HL-60 (cell line): ENCODE measurements at regions not wholly inside any gene's neighbourhood (a gene's known extent, or its start where the extent isn't known, plus 50 kb on each side); places are given as distances from the start of the nearest gene placed in this dataset.
"Not testable (repeated sequence)": the region's sequence is repeated elsewhere in the genome, so short reads cannot be mapped to it uniquely, and the experiment has no call there.

Experiments used
- DNase-seq, 2 experiments: peaks; one replicate each; pipeline ENCODE4 v3.0.0-alpha.2; 2010 to 2020; ENCODE audit warnings: low read depth in 1 of 2, low spot score in 1 of 2
- H3K27ac ChIP-seq: fragments of 250-450 bp; sonication (Bioruptor Pico); replicated peaks from 2 replicates; pipeline ENCODE4 v1.5.1; 2020; ENCODE audit warnings: mild to moderate bottlenecking, moderate library complexity
- H3K27me3 ChIP-seq: fragments of 250-450 bp; sonication (Bioruptor Pico); 2 replicates; pipeline ENCODE4 v1.5.1; 2021; ENCODE audit warnings: mild to moderate bottlenecking, moderate library complexity; ENCODE audit not compliant: insufficient read depth, poor library complexity, severe bottlenecking
- H3K4me3 ChIP-seq: replicated peaks from 2 replicates; pipeline ENCODE4 v1.5.1; 2011; ENCODE audit warnings: mild to moderate bottlenecking, control low read depth, low read length; ENCODE audit not compliant: insufficient read depth
- CTCF ChIP-seq: IDR thresholded peaks from one replicate; pipeline ENCODE4 v1.5.1; 2011; ENCODE audit warnings: low read length, control low read depth, inconsistent platforms; ENCODE audit not compliant: insufficient read depth
- GABPA ChIP-seq: IDR thresholded peaks from 2 replicates; pipeline ENCODE4 v1.6.1; 2012; ENCODE audit warnings: low read depth
- POLR2AphosphoS5 ChIP-seq: IDR thresholded peaks from 2 replicates; pipeline ENCODE4 v1.6.1; 2012; ENCODE audit warnings: low read depth
- SPI1 ChIP-seq: IDR thresholded peaks from 2 replicates; pipeline ENCODE4 v1.6.1; 2012; ENCODE audit warnings: low read depth, mild to moderate bottlenecking, borderline replicate concordance
- TF ChIP-seq, protein P1 (sequence below): IDR thresholded peaks from 2 replicates; pipeline ENCODE4 v1.6.1; 2012; ENCODE audit warnings: low read depth; ENCODE audit not compliant: insufficient replicate concordance

GRCh38 chr17:73910821-73911515 is 266.7 kb upstream of the SDK2 start:
- no peak for DNase-seq
- Histone ChIP-seq H3K4me3 (no peak overlapping the region), H3K27me3 (no peaks in the 10 kb centered on the region), H3K27ac (no peak overlapping the region)
- no peak for TF ChIP-seq GABPA

DNA sequence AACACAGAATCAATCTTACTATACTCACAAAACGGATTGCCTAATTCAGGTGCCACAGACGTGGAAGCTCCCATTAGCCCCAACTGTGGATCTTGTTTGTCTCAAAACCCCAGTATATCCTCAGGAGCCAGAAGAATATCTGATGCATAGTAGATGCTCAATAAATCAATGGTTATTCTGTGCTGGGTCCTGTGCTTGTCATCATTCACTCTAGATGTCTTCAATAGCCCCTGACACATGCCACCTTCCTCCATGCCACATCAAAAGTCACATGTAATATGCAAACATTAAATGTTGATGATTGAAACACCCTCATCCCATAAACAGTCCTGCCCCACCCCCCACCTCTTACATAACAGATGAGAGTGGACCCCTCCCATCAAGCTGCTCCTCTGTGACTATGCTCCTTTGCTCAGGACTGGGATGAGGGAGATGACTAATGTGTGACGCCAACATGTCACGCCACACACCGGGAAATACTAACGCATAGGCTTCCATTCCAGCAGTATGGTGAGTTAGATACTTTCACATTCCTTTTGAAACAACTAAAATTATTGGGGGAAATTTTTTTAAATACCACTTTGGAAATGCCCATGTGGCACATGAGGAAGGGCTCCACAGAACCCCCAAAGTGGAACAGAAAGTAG is 267.6 kb upstream of the SDK2 start:
- no peak for DNase-seq
- H3K4me3 ChIP-seq, result no peak overlapping the region
- TF ChIP-seq GABPA, result no peak
- no peak for TF ChIP-seq CTCF
- H3K27me3 ChIP-seq, result no peaks in the 10 kb centered on the region
- H3K27ac ChIP-seq, result no peak overlapping the region

DNA sequence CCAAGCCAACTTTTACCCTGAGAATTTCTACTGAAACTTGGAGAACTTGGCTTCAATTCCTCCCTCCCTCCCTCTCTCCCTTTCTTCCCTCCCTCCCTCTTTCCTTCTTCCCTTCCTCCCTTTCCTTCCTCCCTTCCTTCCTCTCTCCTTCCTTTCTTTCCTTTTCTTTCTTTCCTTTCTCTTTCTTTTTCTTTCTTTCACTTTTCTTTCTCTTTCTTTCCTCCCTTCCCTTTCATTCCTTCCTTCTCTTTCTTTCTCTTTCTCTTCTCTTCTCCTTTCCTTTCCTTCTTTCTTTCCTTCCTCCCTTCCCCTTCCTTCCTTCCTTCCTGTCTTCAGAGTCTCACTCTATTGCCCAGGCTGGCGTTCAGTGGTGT is 268.1 kb upstream of the SDK2 start:
- Histone ChIP-seq H3K27me3 (no peaks in the 10 kb centered on the region), H3K27ac (no peak overlapping the region), H3K4me3 (no peak overlapping the region)
- TF ChIP-seq, protein P1, sequence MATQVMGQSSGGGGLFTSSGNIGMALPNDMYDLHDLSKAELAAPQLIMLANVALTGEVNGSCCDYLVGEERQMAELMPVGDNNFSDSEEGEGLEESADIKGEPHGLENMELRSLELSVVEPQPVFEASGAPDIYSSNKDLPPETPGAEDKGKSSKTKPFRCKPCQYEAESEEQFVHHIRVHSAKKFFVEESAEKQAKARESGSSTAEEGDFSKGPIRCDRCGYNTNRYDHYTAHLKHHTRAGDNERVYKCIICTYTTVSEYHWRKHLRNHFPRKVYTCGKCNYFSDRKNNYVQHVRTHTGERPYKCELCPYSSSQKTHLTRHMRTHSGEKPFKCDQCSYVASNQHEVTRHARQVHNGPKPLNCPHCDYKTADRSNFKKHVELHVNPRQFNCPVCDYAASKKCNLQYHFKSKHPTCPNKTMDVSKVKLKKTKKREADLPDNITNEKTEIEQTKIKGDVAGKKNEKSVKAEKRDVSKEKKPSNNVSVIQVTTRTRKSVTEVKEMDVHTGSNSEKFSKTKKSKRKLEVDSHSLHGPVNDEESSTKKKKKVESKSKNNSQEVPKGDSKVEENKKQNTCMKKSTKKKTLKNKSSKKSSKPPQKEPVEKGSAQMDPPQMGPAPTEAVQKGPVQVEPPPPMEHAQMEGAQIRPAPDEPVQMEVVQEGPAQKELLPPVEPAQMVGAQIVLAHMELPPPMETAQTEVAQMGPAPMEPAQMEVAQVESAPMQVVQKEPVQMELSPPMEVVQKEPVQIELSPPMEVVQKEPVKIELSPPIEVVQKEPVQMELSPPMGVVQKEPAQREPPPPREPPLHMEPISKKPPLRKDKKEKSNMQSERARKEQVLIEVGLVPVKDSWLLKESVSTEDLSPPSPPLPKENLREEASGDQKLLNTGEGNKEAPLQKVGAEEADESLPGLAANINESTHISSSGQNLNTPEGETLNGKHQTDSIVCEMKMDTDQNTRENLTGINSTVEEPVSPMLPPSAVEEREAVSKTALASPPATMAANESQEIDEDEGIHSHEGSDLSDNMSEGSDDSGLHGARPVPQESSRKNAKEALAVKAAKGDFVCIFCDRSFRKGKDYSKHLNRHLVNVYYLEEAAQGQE, result no peak
- no peak for TF ChIP-seq POLR2AphosphoS5
- no peak for TF ChIP-seq GABPA
- TF ChIP-seq CTCF, result no peak
- TF ChIP-seq SPI1, result no peak
- DNase-seq, result no peak

GRCh38 chr17:73914536-73915274 is 270.5 kb upstream of the SDK2 start:
- Histone ChIP-seq H3K27me3 (no peaks in the 10 kb centered on the region), H3K27ac (no peak overlapping the region), H3K4me3 (no peak overlapping the region)
- TF ChIP-seq POLR2AphosphoS5, result no peak
- TF ChIP-seq, protein P1, result no peak
- TF ChIP-seq GABPA, result no peak
- TF ChIP-seq SPI1, result no peak
- TF ChIP-seq CTCF, result no peak
- no peak for DNase-seq

DNA sequence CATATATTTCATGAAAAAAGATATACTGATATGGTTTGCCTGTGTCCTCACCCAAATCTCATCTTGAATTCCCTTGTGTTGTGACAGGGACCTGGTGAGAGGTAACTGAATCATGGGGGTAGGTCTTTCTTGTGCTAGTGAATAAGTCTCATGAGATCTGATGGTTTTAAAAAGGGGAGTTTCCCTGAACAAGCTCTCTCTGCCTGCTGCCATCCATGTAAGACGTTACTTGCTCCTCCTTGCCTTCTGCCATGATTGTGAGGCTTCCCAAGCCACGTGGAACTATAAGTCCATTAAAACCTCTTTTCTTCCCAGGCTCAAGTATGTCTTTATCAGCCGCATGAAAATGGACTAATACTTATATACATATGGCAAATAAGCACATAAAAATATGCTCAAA is 274.8 kb upstream of the SDK2 start:
- not testable (repeated sequence) for H3K4me3 ChIP-seq, H3K27ac ChIP-seq, DNase-seq, H3K27me3 ChIP-seq
